B cell (primary cell): ENCODE measurements at regions not wholly inside any gene's neighbourhood (a gene's known extent, or its start where the extent isn't known, plus 50 kb on each side); places are given as distances from the start of the nearest gene placed in this dataset.

Source experiments
- ATAC-seq: fragments of 200-7000 bp; cut with Tn5 transposase; one replicate; pipeline ENCODE4 v1.10.0; 2021; ENCODE audit warnings: low read depth, mild to moderate bottlenecking, moderate number of reproducible peaks, moderate library complexity
- CTCF ChIA-PET: fragments of 350-600 bp; sonication (Branson Sonifier 250); formaldehyde crosslinking; loops from one replicate; lab custom pipeline; 2021; ENCODE audit warnings: antibody characterized with exemption, inconsistent platforms; lab: Charles Lee
- POLR2A ChIA-PET: fragments of 350-600 bp; sonication (Branson Sonifier 250); formaldehyde crosslinking; loops from one replicate; lab custom pipeline; 2021; ENCODE audit warnings: antibody characterized with exemption; lab: Charles Lee
- DNase-seq: peaks from one replicate; pipeline ENCODE4 v3.0.0; 2013
- H2AFZ ChIP-seq: 2 replicates; pipeline ENCODE4 v1.6.1; 2012; ENCODE audit warnings: mild to moderate bottlenecking, low read depth, low read length; ENCODE audit not compliant: insufficient read depth, poor library complexity, severe bottlenecking
- H3K27ac ChIP-seq, 2 donors: 1 replicate in 1 of 2; 2 replicates in 1 of 2; pipeline ENCODE4 v1.5.1; 2012 to 2013; ENCODE audit warnings: low read length in 2 of 2, mild to moderate bottlenecking in 2 of 2, moderate library complexity in 1 of 2
- H3K27me3 ChIP-seq, 4 experiments: fragments of 200-600 bp in 1 of 4; sonication (generic) in 1 of 4; replicated peaks in 1 of 4; 1 replicate in 2 of 4; 2 replicates in 2 of 4; pipeline versions ENCODE4 v1.6.1 to v1.7.0; 2013 to 2016; ENCODE audit warnings: low read length in 3 of 4, mild to moderate bottlenecking in 2 of 4, mixed read lengths in 1 of 4, moderate library complexity in 1 of 4; ENCODE audit not compliant: insufficient read depth in 4 of 4, control insufficient read depth in 3 of 4; ENCODE audit errors: control extremely low read depth in 1 of 4
- H3K36me3 ChIP-seq, 2 experiments: replicated peaks in 1 of 2; 1 replicate in 1 of 2; 2 replicates in 1 of 2; pipeline versions ENCODE4 v1.6.1 to v1.7.1; 2013; ENCODE audit warnings: low read length in 1 of 2; ENCODE audit not compliant: insufficient read depth in 2 of 2, control insufficient read depth in 1 of 2; ENCODE audit errors: control extremely low read depth in 1 of 2, extremely low read depth in 1 of 2
- H3K4me1 ChIP-seq, 2 donors: fragments of 200-600 bp in 1 of 2; sonication (generic) in 1 of 2; 1 replicate in 1 of 2; 2 replicates in 1 of 2; pipeline versions ENCODE4 v1.5.1 to v1.6.1; 2013 to 2017; ENCODE audit warnings: low read length in 2 of 2; ENCODE audit not compliant: control insufficient read depth in 2 of 2, insufficient read depth in 2 of 2
- H3K4me2 ChIP-seq: replicated peaks from 2 replicates; pipeline ENCODE3; 2012; ENCODE audit warnings: mild to moderate bottlenecking, low read depth, low read length; ENCODE audit not compliant: poor library complexity, severe bottlenecking
- H3K4me3 ChIP-seq, 5 experiments: fragments of 200-600 bp in 1 of 5; sonication (generic) in 1 of 5; 1 replicate in 3 of 5; 2 replicates in 2 of 5; pipeline versions ENCODE4 v1.5.1 to v1.7.0; 2011 to 2016; ENCODE audit warnings: low read length in 4 of 5, mild to moderate bottlenecking in 4 of 5, low read depth in 2 of 5, control low read depth in 1 of 5, moderate library complexity in 1 of 5; ENCODE audit not compliant: insufficient read depth in 1 of 5; ENCODE audit errors: control extremely low read depth in 1 of 5, extremely low read depth in 1 of 5
- H3K79me2 ChIP-seq: fragments of 200-600 bp; sonication (generic); one replicate; pipeline ENCODE4 v1.6.0; 2016; ENCODE audit warnings: low read length; ENCODE audit not compliant: control insufficient read depth, insufficient read depth
- H3K9ac ChIP-seq: fragments of 200-600 bp; sonication (generic); 2 replicates; pipeline ENCODE4 v1.6.1; 2017; ENCODE audit warnings: mild to moderate bottlenecking, low read length, moderate library complexity
- H3K9me3 ChIP-seq, 3 donors: one replicate each; pipeline versions ENCODE4 v1.6.1 to v1.7.1; 2013; ENCODE audit warnings: low read length in 2 of 3; ENCODE audit not compliant: control insufficient read depth in 2 of 3, insufficient read depth in 1 of 3; ENCODE audit errors: control extremely low read depth in 1 of 3
- H4K20me1 ChIP-seq: 2 replicates; pipeline ENCODE4 v1.6.0; 2012; ENCODE audit warnings: mild to moderate bottlenecking, low read length; ENCODE audit not compliant: insufficient read depth, control insufficient read depth, poor library complexity, severe bottlenecking
- H3K27ac Mint-ChIP-seq: one replicate; pipeline ENCODE4 v1.8.0; 2021; ENCODE audit warnings: mixed read lengths
- H3K27me3 Mint-ChIP-seq: one replicate; pipeline ENCODE4 v1.8.0; 2021; ENCODE audit warnings: mixed read lengths
- H3K4me1 Mint-ChIP-seq: one replicate; pipeline ENCODE4 v1.8.0; 2021; ENCODE audit warnings: mixed read lengths
- H3K4me3 Mint-ChIP-seq: one replicate; pipeline ENCODE4 v1.8.0; 2021; ENCODE audit warnings: mixed read lengths
- H3K9me3 Mint-ChIP-seq: one replicate; pipeline ENCODE4 v1.8.0; 2022; ENCODE audit warnings: mixed read lengths; ENCODE audit not compliant: insufficient read depth
- CTCF ChIP-seq: fragments of 200-600 bp; IDR thresholded peaks from one replicate; pipeline ENCODE4 v1.8.0; 2022; ENCODE audit warnings: antibody characterized with exemption, mild to moderate bottlenecking
- EZH2 ChIP-seq: IDR thresholded peaks from 2 replicates; pipeline ENCODE4 v1.6.1; 2012; ENCODE audit warnings: borderline replicate concordance, low read depth, mild to moderate bottlenecking, moderate library complexity, low read length; ENCODE audit not compliant: insufficient read depth, poor library complexity, severe bottlenecking
- WGBS: methylation state at CpG from one replicate; pipeline ENCODE4 v1.1.5; 2013; ENCODE audit warnings: missing lambda C conversion rate; ENCODE audit not compliant: insufficient coverage; 5-methylcytosine and 5-hydroxymethylcytosine counted together
- intact Hi-C: fragments of 100-400 bp; cut with micrococcal nuclease; formaldehyde crosslinking; loops from one replicate; pipeline ENCODE4 v1.10.0; 2022

- Mint-ChIP-seq H3K9me3 (no peaks in the 10 kb centered on the region), H3K27ac (no peak overlapping the region), H3K4me3 (no peak overlapping the region), H3K27me3 (peaks cover 12% of the 10 kb centered on the region), H3K4me1 (peaks cover 8% of the 10 kb centered on the region)
- ChIA-PET POLR2A (no interaction called here), CTCF (no interaction called here)
- H3K79me2 ChIP-seq, result no peaks in the 10 kb centered on the region
- no peak for ATAC-seq
- intact Hi-C loops, result no loop called here
- H3K27me3 ChIP-seq, result no peaks in the 10 kb centered on the region
- no peak overlapping the region for H3K4me2 ChIP-seq
- peaks cover 4 to 6% of the 10 kb centered on the region in 2 donors for H3K4me1 ChIP-seq
- no peaks in the 10 kb centered on the region for H4K20me1 ChIP-seq
- H3K9ac ChIP-seq, result no peak overlapping the region
- no peak overlapping the region for H2AFZ ChIP-seq
- DNase-seq, result no peak
- H3K27ac ChIP-seq, result no peak overlapping the region
- 100% methylated on average over 2 of the region's 4 CpGs for WGBS
- no peak overlapping the region for H3K4me3 ChIP-seq
- no peaks in the 10 kb centered on the region for H3K36me3 ChIP-seq
- H3K9me3 ChIP-seq, result no peaks in the 10 kb centered on the region
- TF ChIP-seq EZH2 (no peak), CTCF (no peak)
Observed at GRCh38 chr5:74364507-74364906, 276.0 kb downstream of the ENC1 start.

GRCh38 chr5:74363603-74364205 lies 276.8 kb downstream of the ENC1 start:
- no peaks in the 10 kb centered on the region for H3K9me3 ChIP-seq
- POLR2A ChIA-PET, result no interaction called here
- no peaks in the 10 kb centered on the region for H3K9me3 Mint-ChIP-seq
- no peak overlapping the region for H3K27ac Mint-ChIP-seq
- no peak overlapping the region for H3K4me2 ChIP-seq
- peaks cover 4 to 6% of the 10 kb centered on the region in 2 donors for H3K4me1 ChIP-seq
- no peak overlapping the region for H3K4me3 Mint-ChIP-seq
- intact Hi-C loops, result no loop called here
- H2AFZ ChIP-seq, result no peak overlapping the region
- H3K27me3 Mint-ChIP-seq, result peaks cover 12% of the 10 kb centered on the region
- no peak overlapping the region for H3K27ac ChIP-seq
- peaks cover 8% of the 10 kb centered on the region for H3K4me1 Mint-ChIP-seq
- no peak overlapping the region for H3K4me3 ChIP-seq
- no peak for ATAC-seq
- no peak for DNase-seq
- H3K36me3 ChIP-seq, result no peaks in the 10 kb centered on the region
- H4K20me1 ChIP-seq, result no peaks in the 10 kb centered on the region
- H3K9ac ChIP-seq, result no peak overlapping the region
- 82% methylated on average over 3 of the region's 7 CpGs for WGBS
- no peak for TF ChIP-seq CTCF
- no peak for TF ChIP-seq EZH2
- H3K27me3 ChIP-seq, result no peaks in the 10 kb centered on the region
- H3K79me2 ChIP-seq, result no peaks in the 10 kb centered on the region
- CTCF ChIA-PET, result no interaction called here
